ENCODE measurements at regions not wholly inside any gene's neighbourhood (a gene's known extent, or its start where the extent isn't known, plus 50 kb on each side); places are given as distances from the start of the nearest gene placed in this dataset.

- H3K4me1 ChIP-seq, result no peaks in the 10 kb centered on the region
- no peaks in the 10 kb centered on the region for H3K27me3 ChIP-seq
- no peak overlapping the region for H3K27ac ChIP-seq
- no peak for TF ChIP-seq POLR2AphosphoS5 (IDR thresholded peaks at IDR 0.05)
- TF ChIP-seq EP300 (IDR thresholded peaks at IDR 0.05), result no peak
- H3K4me3 ChIP-seq, result no peak overlapping the region
- H3K36me3 ChIP-seq, result no peaks in the 10 kb centered on the region
- DNase-seq (ENCODE audit: low spot score in 2 of 2), result no peak
- WGBS, result 77% methylated on average over 2 of the region's 2 CpGs
- no peaks in the 10 kb centered on the region for H3K9me3 ChIP-seq
Observed at GRCh38 chr11:42890773-42891172, 421.0 kb upstream of the API5 start.

GRCh38 chr11:42901084-42901483, 410.7 kb upstream of the API5 start:
- 32% methylated on average over 1 of the region's 1 CpG for WGBS
- TF ChIP-seq CTCF (IDR thresholded peaks at IDR 0.05) (no peak), POLR2AphosphoS5 (IDR thresholded peaks at IDR 0.05) (no peak), POLR2A (IDR thresholded peaks at IDR 0.05) (no peak), EP300 (IDR thresholded peaks at IDR 0.05) (no peak)
- Histone ChIP-seq H3K27me3 (no peaks in the 10 kb centered on the region), H3K4me3 (no peak overlapping the region), H3K36me3 (no peaks in the 10 kb centered on the region), H3K4me1 (no peaks in the 10 kb centered on the region), H3K9me3 (no peaks in the 10 kb centered on the region), H3K27ac (no peak overlapping the region)
- no peak for DNase-seq (ENCODE audit: low spot score in 2 of 2)

GRCh38 chr11:42906226-42906625, 405.6 kb upstream of the API5 start:
- H3K27me3 ChIP-seq, result no peaks in the 10 kb centered on the region
- H3K27ac ChIP-seq, result no peak overlapping the region
- H3K36me3 ChIP-seq, result no peaks in the 10 kb centered on the region
- H3K9me3 ChIP-seq, result no peaks in the 10 kb centered on the region
- 40% methylated on average over 7 of the region's 7 CpGs for WGBS
- H3K4me1 ChIP-seq, result no peaks in the 10 kb centered on the region
- TF ChIP-seq POLR2AphosphoS5 (IDR thresholded peaks at IDR 0.05), result no peak
- no peak for TF ChIP-seq EP300 (IDR thresholded peaks at IDR 0.05)
- no peak for DNase-seq (ENCODE audit: low spot score in 2 of 2)
- peak overlapping the region; percentile 27 for H3K4me3 ChIP-seq

- no peak for DNase-seq (ENCODE audit: low spot score in 2 of 2)
- Histone ChIP-seq H3K4me3 (no peak overlapping the region), H3K9me3 (peaks cover 3% of the 10 kb centered on the region), H3K4me1 (no peaks in the 10 kb centered on the region), H3K36me3 (no peaks in the 10 kb centered on the region), H3K27me3 (no peaks in the 10 kb centered on the region), H3K27ac (no peak overlapping the region)
- WGBS, result 87% methylated on average over 2 of the region's 2 CpGs
- TF ChIP-seq CTCF (IDR thresholded peaks at IDR 0.05) (no peak), EP300 (IDR thresholded peaks at IDR 0.05) (no peak), POLR2AphosphoS5 (IDR thresholded peaks at IDR 0.05) (no peak), POLR2A (IDR thresholded peaks at IDR 0.05) (no peak)
Observed at GRCh38 chr11:42913731-42914130, 398.1 kb upstream of the API5 start.

- Histone ChIP-seq H3K9me3 (no peaks in the 10 kb centered on the region), H3K27me3 (no peaks in the 10 kb centered on the region), H3K4me1 (no peaks in the 10 kb centered on the region), H3K4me3 (no peak overlapping the region), H3K27ac (no peak overlapping the region), H3K36me3 (no peaks in the 10 kb centered on the region)
- TF ChIP-seq POLR2A (IDR thresholded peaks at IDR 0.05) (no peak), CTCF (IDR thresholded peaks at IDR 0.05) (no peak), EP300 (IDR thresholded peaks at IDR 0.05) (no peak)
- no peak for DNase-seq (ENCODE audit: low spot score in 2 of 2)
- 67% methylated on average over 3 of the region's 3 CpGs for WGBS
Observed at GRCh38 chr11:42923651-42924050, 388.1 kb upstream of the API5 start.

GRCh38 chr11:42925916-42926315, 385.9 kb upstream of the API5 start:
- 98% methylated on average over 3 of the region's 3 CpGs for WGBS
- Histone ChIP-seq H3K4me3 (no peak overlapping the region), H3K4me1 (no peaks in the 10 kb centered on the region), H3K27me3 (no peaks in the 10 kb centered on the region), H3K36me3 (no peaks in the 10 kb centered on the region), H3K27ac (no peak overlapping the region), H3K9me3 (no peaks in the 10 kb centered on the region)
- no peak for TF ChIP-seq POLR2AphosphoS5 (IDR thresholded peaks at IDR 0.05)
- TF ChIP-seq EP300 (IDR thresholded peaks at IDR 0.05), result no peak
- TF ChIP-seq POLR2A (IDR thresholded peaks at IDR 0.05), result no peak
- no peak for TF ChIP-seq CTCF (IDR thresholded peaks at IDR 0.05)
- no peak for DNase-seq (ENCODE audit: low spot score in 2 of 2)

Data from suprapubic skin (tissue), 4 donors.